HG03095 (cell line): ENCODE measurements at regions not wholly inside any gene's neighbourhood (a gene's known extent, or its start where the extent isn't known, plus 50 kb on each side); places are given as distances from the start of the nearest gene placed in this dataset.
"Not testable (repeated sequence)": the region's sequence is repeated elsewhere in the genome, so short reads cannot be mapped to it uniquely, and the experiment has no call there.

ENCODE experiments used
- ATAC-seq: cut with Tn5 transposase; IDR thresholded peaks from one replicate; pipeline ENCODE4 v1.9.1; 2021; ENCODE audit warnings: moderate library complexity; ENCODE audit not compliant: unreplicated experiment

GRCh38 chr7:85386460-85386859, 199.6 kb upstream of the SEMA3D start:
- ATAC-seq = no peak

GRCh38 chr7:85384392-85384791, 197.5 kb upstream of the SEMA3D start:
- no peak for ATAC-seq

GRCh38 chr7:85381212-85381611, 194.4 kb upstream of the SEMA3D start:
- no peak for ATAC-seq

GRCh38 chr7:85376589-85376988, 189.7 kb upstream of the SEMA3D start:
- ATAC-seq = no peak

- no peak for ATAC-seq
Measured at GRCh38 chr7:85356916-85357315, 170.1 kb upstream of the SEMA3D start.

GRCh38 chr7:85343484-85343883, 156.6 kb upstream of the SEMA3D start:
- peak; percentile 63 for ATAC-seq

GRCh38 chr7:85342781-85343180, 155.9 kb upstream of the SEMA3D start:
- no peak for ATAC-seq

- ATAC-seq = no peak
Measured at GRCh38 chr7:85341973-85342372, 155.1 kb upstream of the SEMA3D start.

GRCh38 chr7:85341121-85341520, 154.3 kb upstream of the SEMA3D start:
- no peak for ATAC-seq

- no peak for ATAC-seq
Measured at GRCh38 chr7:85336086-85336485, 149.2 kb upstream of the SEMA3D start.

- ATAC-seq = not testable (repeated sequence)
Measured at GRCh38 chr7:85335113-85335512, 148.3 kb upstream of the SEMA3D start.

- no peak for ATAC-seq
Measured at GRCh38 chr7:85328456-85328998, 141.7 kb upstream of the SEMA3D start.

- no peak for ATAC-seq
Measured at GRCh38 chr7:85324145-85324799, 137.4 kb upstream of the SEMA3D start.

GRCh38 chr7:85322252-85322651, 135.4 kb upstream of the SEMA3D start:
- ATAC-seq = no peak

GRCh38 chr7:85320699-85321476, 134.0 kb upstream of the SEMA3D start:
- ATAC-seq = no peak

GRCh38 chr7:85316489-85316888, 129.6 kb upstream of the SEMA3D start:
- no peak for ATAC-seq

GRCh38 chr7:85310301-85310700, 123.4 kb upstream of the SEMA3D start:
- no peak for ATAC-seq

- no peak for ATAC-seq
Measured at GRCh38 chr7:85306115-85306514, 119.3 kb upstream of the SEMA3D start.

- no peak for ATAC-seq
Measured at GRCh38 chr7:85294176-85294575, 107.3 kb upstream of the SEMA3D start.

- ATAC-seq = no peak
Measured at GRCh38 chr7:85292908-85293576, 106.2 kb upstream of the SEMA3D start.

- ATAC-seq = no peak
Measured at GRCh38 chr7:85290269-85290668, 103.4 kb upstream of the SEMA3D start.

- no peak for ATAC-seq
Measured at GRCh38 chr7:85289279-85289678, 102.4 kb upstream of the SEMA3D start.
